DOHH2 (cell line): ENCODE measurements at regions not wholly inside any gene's neighbourhood (a gene's known extent, or its start where the extent isn't known, plus 50 kb on each side); places are given as distances from the start of the nearest gene placed in this dataset.

ENCODE experiments used
- H3F3A ChIP-seq: fragments of 200-600 bp; sonication (generic), shearing (Covaris generic); 2 replicates; pipeline ENCODE4 v1.6.0; 2016; ENCODE audit warnings: antibody characterized with exemption, mild to moderate bottlenecking; ENCODE audit not compliant: control insufficient read depth, insufficient read depth
- H3K27ac ChIP-seq: fragments of 200-600 bp; sonication (generic); 2 replicates; pipeline ENCODE4 v1.5.1; 2014; ENCODE audit warnings: low read depth, mild to moderate bottlenecking, low read length, moderate library complexity
- H3K27me3 ChIP-seq: fragments of 200-600 bp; sonication (generic); 2 replicates; pipeline ENCODE4 v1.6.1; 2014; ENCODE audit warnings: mild to moderate bottlenecking, low read length, mixed read lengths; ENCODE audit not compliant: control insufficient read depth
- H3K36me3 ChIP-seq: fragments of 200-600 bp; sonication (generic); 2 replicates; pipeline ENCODE4 v1.6.1; 2014; ENCODE audit warnings: mild to moderate bottlenecking, low read length, moderate library complexity, mixed read lengths; ENCODE audit not compliant: control insufficient read depth
- H3K4me1 ChIP-seq: fragments of 200-600 bp; sonication (generic); 2 replicates; pipeline ENCODE4 v1.6.1; 2014; ENCODE audit warnings: mild to moderate bottlenecking, low read length, mixed read lengths; ENCODE audit not compliant: control insufficient read depth
- H3K4me2 ChIP-seq: fragments of 200-600 bp; sonication (generic); 2 replicates; pipeline ENCODE4 v1.6.0; 2014; ENCODE audit warnings: mild to moderate bottlenecking, low read length, moderate library complexity
- H3K4me3 ChIP-seq: fragments of 200-600 bp; sonication (generic); 2 replicates; pipeline ENCODE4 v1.5.1; 2014; ENCODE audit warnings: mild to moderate bottlenecking, low read length, mixed read lengths
- H3K79me2 ChIP-seq: fragments of 200-600 bp; sonication (generic); 2 replicates; pipeline ENCODE4 v1.6.1; 2014; ENCODE audit warnings: mild to moderate bottlenecking, low read length, mixed read lengths; ENCODE audit not compliant: control insufficient read depth
- H3K9me2 ChIP-seq: fragments of 200-600 bp; sonication (generic); replicated peaks from 2 replicates; pipeline ENCODE4 v1.6.1; 2014; ENCODE audit warnings: mild to moderate bottlenecking, low read length, mixed read lengths; ENCODE audit not compliant: control insufficient read depth
- H3K9me3 ChIP-seq: fragments of 200-600 bp; sonication (generic); 2 replicates; pipeline ENCODE4 v1.6.1; 2014; ENCODE audit warnings: antibody characterized with exemption, low read length, mixed read lengths; ENCODE audit not compliant: control insufficient read depth, insufficient read depth
- H4K20me1 ChIP-seq: fragments of 200-600 bp; sonication (generic); 2 replicates; pipeline ENCODE4 v1.6.0; 2014; ENCODE audit warnings: low read depth, mild to moderate bottlenecking, antibody characterized with exemption, low read length, moderate library complexity; ENCODE audit not compliant: control insufficient read depth, insufficient read depth
- CTCF ChIP-seq: fragments of 200-600 bp; sonication (generic); IDR thresholded peaks from one replicate; pipeline ENCODE4 v1.5.1; 2014; ENCODE audit warnings: antibody characterized with exemption, mild to moderate bottlenecking, low read depth, low read length; ENCODE audit not compliant: poor library complexity, severe bottlenecking
- EZH2phosphoT487 ChIP-seq: fragments of 200-600 bp; sonication (generic); IDR thresholded peaks from 2 replicates; pipeline ENCODE4 v1.6.1; 2017; ENCODE audit warnings: borderline replicate concordance, mild to moderate bottlenecking, antibody characterized with exemption, low read length, moderate library complexity, mixed read lengths

GRCh38 chr7:26443751-26444150, 152.1 kb downstream of the SNX10 start:
- Histone ChIP-seq H3F3A (no peaks in the 10 kb centered on the region), H3K4me3 (no peak overlapping the region), H3K9me2 (no peaks in the 10 kb centered on the region), H3K27ac (no peak overlapping the region), H4K20me1 (no peaks in the 10 kb centered on the region), H3K79me2 (no peaks in the 10 kb centered on the region), H3K9me3 (no peaks in the 10 kb centered on the region), H3K4me1 (peaks cover 11% of the 10 kb centered on the region), H3K36me3 (no peaks in the 10 kb centered on the region), H3K27me3 (peaks cover 4% of the 10 kb centered on the region; the same call in 1 of the 2 replicates), H3K4me2 (no peak overlapping the region)
- no peak for TF ChIP-seq EZH2phosphoT487
- no peak for TF ChIP-seq CTCF

GRCh38 chr7:26444555-26444954, 152.9 kb downstream of the SNX10 start:
- Histone ChIP-seq H3K79me2 (no peaks in the 10 kb centered on the region), H3K4me3 (no peak overlapping the region), H3K27me3 (peaks cover 4% of the 10 kb centered on the region; the same call in 1 of the 2 replicates), H3K27ac (no peak overlapping the region), H3K9me2 (no peaks in the 10 kb centered on the region), H3F3A (no peaks in the 10 kb centered on the region), H3K9me3 (no peaks in the 10 kb centered on the region), H3K4me1 (peaks cover 11% of the 10 kb centered on the region), H3K36me3 (no peaks in the 10 kb centered on the region), H4K20me1 (no peaks in the 10 kb centered on the region), H3K4me2 (no peak overlapping the region)
- TF ChIP-seq CTCF (no peak), EZH2phosphoT487 (no peak)

- Histone ChIP-seq H3K27me3 (peaks cover 4% of the 10 kb centered on the region; the same call in 1 of the 2 replicates), H4K20me1 (no peaks in the 10 kb centered on the region), H3F3A (no peaks in the 10 kb centered on the region), H3K4me3 (no peak overlapping the region), H3K4me2 (no peak overlapping the region), H3K36me3 (no peaks in the 10 kb centered on the region), H3K9me2 (no peaks in the 10 kb centered on the region), H3K79me2 (no peaks in the 10 kb centered on the region), H3K4me1 (no peaks in the 10 kb centered on the region), H3K27ac (no peak overlapping the region), H3K9me3 (no peaks in the 10 kb centered on the region)
- TF ChIP-seq CTCF (no peak), EZH2phosphoT487 (no peak)
These were observed 155.5 kb downstream of the SNX10 start for GRCh38 chr7:26447116-26447515.
